OCI-M2 (cell line): ENCODE measurements at regions not wholly inside any gene's neighbourhood (a gene's known extent, or its start where the extent isn't known, plus 50 kb on each side); places are given as distances from the start of the nearest gene placed in this dataset.
"Not testable (repeated sequence)": the region's sequence is repeated elsewhere in the genome, so short reads cannot be mapped to it uniquely, and the experiment has no call there.

Experiments
- DNase-seq: peaks from one replicate; lab custom pipeline; 2025; ENCODE audit not compliant: unreplicated experiment; lab: John Stamatoyannopoulos, UW

DNA sequence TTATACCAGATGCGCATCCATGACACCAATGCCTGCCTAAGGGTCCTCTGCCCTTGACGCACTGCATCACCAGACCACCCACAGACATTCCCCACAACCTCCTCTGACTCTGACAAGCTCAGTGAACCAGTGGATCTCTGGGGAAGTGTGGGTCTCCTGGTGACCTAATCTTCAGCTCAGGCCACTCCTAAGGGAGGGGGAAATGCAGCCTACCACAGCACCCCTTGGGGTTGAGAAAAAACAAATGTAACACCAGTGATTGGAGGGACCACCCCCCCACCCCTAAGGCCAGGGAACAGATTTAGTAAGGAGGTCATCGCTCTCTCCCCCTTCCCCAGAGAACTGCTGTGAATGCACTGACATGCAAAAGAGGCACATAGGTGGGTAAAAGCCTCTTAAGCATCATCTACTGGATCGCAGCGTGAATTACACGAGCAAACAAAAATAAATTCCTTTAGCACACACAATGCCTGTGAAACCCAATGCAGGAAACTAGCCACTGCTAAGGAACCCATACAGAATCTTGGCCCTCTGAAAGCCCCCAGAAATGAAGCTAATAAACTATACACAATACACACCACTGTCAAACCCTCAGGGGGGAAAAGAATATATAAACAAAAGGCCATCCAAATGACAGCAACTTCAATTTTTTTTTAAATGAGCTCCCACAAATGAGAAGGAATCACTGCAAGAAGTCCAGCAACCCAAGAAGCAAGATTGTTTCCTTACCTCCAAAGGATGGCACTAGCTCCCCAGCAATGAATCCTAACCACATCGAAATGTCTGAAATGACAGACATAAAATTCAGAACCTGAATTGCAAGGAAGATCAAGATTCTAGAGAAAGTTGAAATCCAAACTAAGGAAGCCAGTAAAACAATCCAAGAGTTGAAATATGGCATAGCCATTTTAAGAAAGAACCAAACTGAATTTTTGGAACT lies 513.7 kb upstream of the PTGER4 start:
- DNase-seq: no peak

DNA sequence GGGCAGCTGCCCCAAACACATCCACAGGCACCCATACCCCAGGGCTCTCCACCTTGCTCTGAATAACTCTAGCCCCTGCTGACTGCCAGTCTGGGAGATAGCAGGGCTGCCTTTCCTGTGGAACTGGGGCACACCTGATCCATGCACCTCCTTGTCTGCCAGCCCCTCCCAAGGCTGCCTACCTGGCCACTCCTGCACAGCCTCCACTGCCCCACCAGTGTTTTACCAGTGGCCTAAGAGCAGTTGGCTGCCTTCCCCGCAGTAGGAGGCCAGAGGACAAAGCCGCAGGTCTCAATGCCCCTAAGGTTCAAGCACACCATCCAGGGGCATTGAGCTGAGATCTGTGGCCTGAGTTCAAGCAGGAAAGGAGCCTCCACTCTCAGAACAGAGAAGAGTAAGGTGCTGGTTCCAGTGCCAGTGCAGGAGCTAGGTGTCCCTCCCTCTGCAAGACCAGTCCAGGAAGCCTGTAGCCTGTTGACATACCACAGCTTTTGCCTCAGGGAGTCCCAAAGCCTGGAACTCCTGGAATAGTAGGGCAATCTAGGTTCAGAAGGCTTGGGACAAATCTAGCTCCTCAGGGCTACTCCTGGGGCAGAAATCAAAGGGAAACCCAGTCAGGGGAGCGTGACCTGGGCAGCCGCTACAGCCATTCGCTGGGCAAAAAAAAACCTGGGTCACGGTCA lies 514.5 kb upstream of the PTGER4 start:
- DNase-seq: no peak

GRCh38 chr5:40160435-40160834 lies 519.3 kb upstream of the PTGER4 start:
- DNase-seq: no peak

DNA sequence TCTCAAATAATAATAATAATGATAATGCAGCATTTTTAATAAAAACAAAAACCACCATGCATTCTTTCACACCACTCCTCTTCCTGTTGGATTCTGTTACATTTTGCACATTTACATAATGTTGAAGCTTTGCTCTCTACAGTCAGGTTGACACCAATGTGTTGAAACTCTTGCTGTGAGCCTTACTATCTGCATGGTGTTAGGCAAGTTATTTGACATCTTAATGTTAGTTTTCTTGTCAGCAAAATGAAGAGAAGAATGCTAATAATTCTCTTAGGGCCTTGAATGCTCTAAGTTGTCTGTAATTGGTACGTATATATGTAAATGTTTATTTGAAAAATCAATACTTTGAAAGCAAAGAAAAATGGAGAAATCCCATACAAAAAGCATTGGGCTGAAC lies 525.5 kb upstream of the PTGER4 start:
- DNase-seq: no peak

DNA sequence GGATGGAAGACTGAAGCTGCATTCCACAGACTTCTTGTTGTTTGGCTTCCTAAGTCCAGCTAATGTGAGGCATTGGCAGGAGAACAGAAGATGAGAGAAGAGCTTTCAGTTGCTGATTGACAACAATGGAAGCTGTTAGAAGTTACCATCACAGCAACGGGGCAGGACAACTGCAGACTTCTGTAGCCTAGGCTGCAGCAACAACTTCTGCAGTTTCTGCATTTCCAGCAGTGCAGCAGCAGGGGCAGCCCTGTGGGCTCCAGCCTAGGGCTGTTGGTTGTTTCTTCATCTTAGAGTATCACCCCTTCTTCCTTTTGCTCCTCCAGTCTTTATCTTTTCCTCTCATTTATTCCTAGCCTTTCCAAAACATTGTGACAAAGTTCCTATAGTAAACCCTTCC lies 528.8 kb upstream of the PTGER4 start:
- DNase-seq: no peak

- no peak for DNase-seq
Observed at GRCh38 chr5:40141896-40142295, 537.8 kb upstream of the PTGER4 start.

DNA sequence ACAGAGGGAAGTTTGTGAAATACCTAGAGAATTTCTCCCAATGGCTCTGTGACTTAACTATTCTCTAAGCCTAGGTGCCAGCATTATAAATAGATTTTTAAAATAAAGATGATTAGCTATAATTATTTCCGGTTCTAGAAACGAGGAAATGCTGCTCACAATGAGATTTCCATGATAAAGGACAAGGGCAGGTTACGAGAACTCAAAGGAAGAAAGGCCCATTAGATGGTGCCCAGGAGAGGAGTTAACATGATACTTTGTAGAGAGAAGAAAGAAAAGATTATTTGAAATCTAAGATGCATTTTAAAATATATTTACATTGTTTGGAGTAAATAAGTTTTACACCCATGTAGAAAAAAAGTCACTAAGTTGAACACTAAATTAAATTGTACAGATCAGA lies 538.3 kb upstream of the PTGER4 start:
- DNase-seq: no peak

DNA sequence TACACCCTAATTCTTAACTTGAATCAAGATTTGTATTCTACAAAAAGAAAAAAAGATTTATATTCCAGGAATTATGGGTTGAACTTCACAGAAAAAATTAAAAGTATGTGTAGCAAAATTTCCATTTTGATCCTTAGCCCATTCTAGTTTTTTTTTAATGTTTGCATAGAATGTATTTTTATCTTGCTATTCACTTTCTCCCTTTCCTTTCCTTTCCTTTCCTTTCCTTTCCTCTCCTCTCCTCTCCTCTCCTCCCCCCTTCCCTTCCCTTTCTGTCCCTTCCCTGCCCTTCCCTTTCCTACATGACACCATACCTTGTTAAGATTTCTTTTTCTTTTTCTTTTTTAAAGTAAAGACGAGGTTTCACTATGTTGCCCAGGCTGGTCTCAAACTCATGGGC lies 542.5 kb upstream of the PTGER4 start:
- DNase-seq: no peak

- DNase-seq: no peak
Observed at GRCh38 chr5:40134883-40135520, 544.7 kb upstream of the PTGER4 start.

DNA sequence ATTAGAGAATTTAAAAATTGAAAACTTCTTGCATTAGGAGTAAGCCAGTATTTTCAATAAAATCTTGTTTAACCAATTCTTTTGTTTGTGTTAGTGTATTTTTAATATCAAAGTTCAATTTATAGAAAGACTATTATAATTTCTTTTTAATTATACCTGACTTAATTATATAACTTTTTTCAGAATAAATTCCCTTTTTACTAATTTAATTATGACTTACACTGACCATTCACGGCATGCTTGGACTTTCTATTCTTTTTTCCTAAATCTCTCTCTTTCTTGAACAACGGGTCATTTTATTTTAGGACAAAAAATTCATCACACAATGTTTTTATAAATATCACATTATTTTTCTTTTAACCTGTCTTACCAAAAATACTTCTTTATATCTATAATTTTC lies 555.3 kb upstream of the PTGER4 start:
- no peak for DNase-seq

- no peak for DNase-seq
Observed at GRCh38 chr5:40121236-40121635, 558.5 kb upstream of the PTGER4 start.

DNA sequence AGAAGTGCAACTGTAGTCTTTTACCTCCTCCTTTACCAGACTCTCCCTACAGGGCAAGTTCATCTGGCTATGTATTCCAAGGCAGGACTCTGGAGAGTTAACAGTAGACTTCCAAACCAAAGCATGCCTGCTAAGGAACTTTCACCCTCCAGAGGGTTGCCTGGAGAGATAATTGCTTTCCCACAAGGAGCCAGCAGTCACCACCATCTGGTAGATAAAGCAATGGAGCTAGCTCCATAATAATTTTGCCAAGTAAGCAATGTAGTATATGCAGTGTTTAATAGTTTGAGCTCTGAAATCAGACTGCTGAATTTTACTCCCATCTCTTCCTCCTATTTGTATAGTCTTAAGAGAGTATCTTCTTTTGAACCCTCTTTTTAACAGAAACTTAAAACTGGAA lies 566.8 kb upstream of the PTGER4 start:
- no peak for DNase-seq

DNA sequence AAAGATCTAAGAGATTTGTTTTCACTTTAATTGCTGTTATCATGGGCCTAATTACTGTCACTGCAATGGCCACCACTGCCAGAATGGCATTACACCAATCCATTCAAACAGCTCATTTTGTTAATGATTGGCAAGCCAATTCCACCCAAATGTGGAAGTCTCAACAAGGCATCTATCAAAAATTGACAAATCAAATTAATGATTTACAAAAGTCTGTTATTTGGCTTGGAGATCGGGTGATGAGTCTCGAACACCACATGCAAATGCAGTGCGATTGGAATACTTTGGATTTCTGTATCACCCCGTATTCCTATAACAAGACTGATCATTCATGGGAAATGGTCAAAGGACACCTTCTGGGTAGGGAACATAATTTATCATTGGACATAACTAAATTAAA lies 568.7 kb upstream of the PTGER4 start:
- DNase-seq: not testable (repeated sequence)

GRCh38 chr5:40108764-40109390 lies 570.8 kb upstream of the PTGER4 start:
- not testable (repeated sequence) for DNase-seq

GRCh38 chr5:40107786-40108185 lies 571.9 kb upstream of the PTGER4 start:
- DNase-seq: not testable (repeated sequence)

GRCh38 chr5:40106847-40107246 lies 572.9 kb upstream of the PTGER4 start:
- no peak for DNase-seq

DNA sequence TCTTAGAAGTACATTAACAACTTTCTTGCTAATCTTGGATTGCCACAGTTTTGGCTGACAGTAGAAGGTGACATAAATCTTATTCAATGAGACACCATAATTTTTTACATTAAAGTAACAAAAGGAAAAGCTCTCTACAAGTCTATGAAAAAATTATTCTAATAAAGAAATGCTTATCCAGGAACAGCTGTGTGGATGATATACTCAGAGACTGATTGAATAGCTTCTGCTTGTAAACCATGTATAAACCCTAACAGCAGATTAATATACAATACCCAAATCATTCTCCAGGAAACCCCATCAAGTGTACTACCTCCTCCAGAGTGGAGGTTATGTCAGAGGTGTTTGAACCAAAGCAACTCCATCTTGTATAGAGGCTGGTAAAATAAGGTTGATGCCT lies 581.4 kb upstream of the PTGER4 start:
- no peak for DNase-seq

DNA sequence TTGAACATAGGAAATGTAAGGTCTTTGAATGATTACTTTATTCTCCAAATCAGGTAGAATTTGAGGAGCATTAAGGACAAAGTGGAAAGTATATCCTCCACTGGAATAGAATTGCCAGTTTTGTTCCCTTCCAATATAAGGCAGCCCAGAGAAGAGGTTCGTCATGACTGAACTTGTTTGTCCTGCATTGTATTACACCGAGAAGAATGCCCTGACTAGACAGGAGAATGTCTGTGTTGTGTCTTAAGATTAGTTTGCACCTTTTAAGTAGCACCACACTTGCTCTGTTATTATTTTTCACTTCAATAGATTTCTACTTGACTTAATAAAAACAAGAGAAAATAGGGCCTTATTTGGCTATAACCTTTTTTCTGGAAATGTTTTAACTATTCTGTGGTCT lies 586.2 kb upstream of the PTGER4 start:
- DNase-seq: no peak

GRCh38 chr5:40089269-40089668 lies 590.4 kb upstream of the PTGER4 start:
- no peak for DNase-seq

- DNase-seq: no peak
Observed at GRCh38 chr5:40084614-40085013, 595.1 kb upstream of the PTGER4 start.

- no peak for DNase-seq
Observed at GRCh38 chr5:40082313-40082712, 597.4 kb upstream of the PTGER4 start.
